Smooth muscle cell (in vitro differentiated cells): ENCODE measurements at regions not wholly inside any gene's neighbourhood (a gene's known extent, or its start where the extent isn't known, plus 50 kb on each side); places are given as distances from the start of the nearest gene placed in this dataset.

ENCODE experiments used
- DNase-seq: peaks from one replicate; lab custom pipeline; 2025; ENCODE audit not compliant: unreplicated experiment; lab: John Stamatoyannopoulos, UW
- H2AFZ ChIP-seq: fragments of 200-600 bp; sonication (generic); 2 replicates; pipeline ENCODE4 v1.6.0; 2016; ENCODE audit warnings: antibody characterized with exemption, low read depth, mild to moderate bottlenecking
- H3F3A ChIP-seq: fragments of 200-600 bp; sonication (generic); 2 replicates; pipeline ENCODE4 v1.6.0; 2017; ENCODE audit warnings: antibody characterized with exemption, low read depth
- H3K27ac ChIP-seq: fragments of 200-600 bp; sonication (generic); 2 replicates; pipeline ENCODE4 v1.5.1; 2016; ENCODE audit warnings: low read depth, mild to moderate bottlenecking
- H3K27me3 ChIP-seq: fragments of 200-600 bp; sonication (generic); 2 replicates; pipeline ENCODE4 v1.6.1; 2016; ENCODE audit warnings: low read depth, mild to moderate bottlenecking
- H3K36me3 ChIP-seq: fragments of 200-600 bp; sonication (generic); 2 replicates; pipeline ENCODE4 v1.5.1; 2016; ENCODE audit warnings: low read depth
- H3K4me1 ChIP-seq: fragments of 200-600 bp; sonication (generic); 2 replicates; pipeline ENCODE4 v1.5.1; 2016; ENCODE audit warnings: low read depth
- H3K4me2 ChIP-seq: fragments of 200-600 bp; sonication (generic); 2 replicates; pipeline ENCODE4 v1.6.0; 2016; ENCODE audit warnings: mild to moderate bottlenecking
- H3K4me3 ChIP-seq: fragments of 200-600 bp; sonication (generic); 2 replicates; pipeline ENCODE4 v1.5.1; 2016; ENCODE audit warnings: mild to moderate bottlenecking
- H3K79me2 ChIP-seq: fragments of 200-600 bp; sonication (generic); 2 replicates; pipeline ENCODE4 v1.6.0; 2016; ENCODE audit warnings: low read depth, mild to moderate bottlenecking
- H3K9ac ChIP-seq: fragments of 200-600 bp; sonication (generic); 2 replicates; pipeline ENCODE4 v1.6.0; 2016; ENCODE audit warnings: low read depth
- H3K9me3 ChIP-seq: fragments of 200-600 bp; sonication (generic); replicated peaks from 2 replicates; pipeline ENCODE4 v1.5.1; 2016; ENCODE audit warnings: low read depth
- H4K20me1 ChIP-seq: fragments of 200-600 bp; sonication (generic); 2 replicates; pipeline ENCODE4 v1.6.0; 2016; ENCODE audit warnings: low read depth
- CTCF ChIP-seq: fragments of 200-600 bp; sonication (generic); IDR thresholded peaks from 2 replicates; pipeline ENCODE4 v1.5.1; 2017; ENCODE audit warnings: borderline replicate concordance, mild to moderate bottlenecking, antibody characterized with exemption; ENCODE audit not compliant: insufficient read depth, poor library complexity, severe bottlenecking
- WGBS: methylation state at CpG from one replicate; pipeline ENCODE4 v1.1.7; 2016; ENCODE audit warnings: low lambda C conversion rate; 5-methylcytosine and 5-hydroxymethylcytosine counted together

GRCh38 chr3:6351752-6352151, 509.2 kb upstream of the GRM7 start:
- Histone ChIP-seq H3F3A (no peaks in the 10 kb centered on the region), H3K27ac (no peak overlapping the region), H3K4me1 (no peaks in the 10 kb centered on the region), H3K4me3 (no peak overlapping the region), H3K9ac (no peak overlapping the region), H3K79me2 (no peaks in the 10 kb centered on the region), H3K27me3 (no peaks in the 10 kb centered on the region), H3K4me2 (no peak overlapping the region), H2AFZ (no peak overlapping the region), H3K36me3 (no peaks in the 10 kb centered on the region), H3K9me3 (no peaks in the 10 kb centered on the region), H4K20me1 (no peaks in the 10 kb centered on the region)
- no peak for DNase-seq
- WGBS = 56% methylated on average over 3 of the region's 3 CpGs
- no peak for TF ChIP-seq CTCF

GRCh38 chr3:6354653-6355052, 506.3 kb upstream of the GRM7 start:
- Histone ChIP-seq H3K9ac (no peak overlapping the region), H3F3A (no peaks in the 10 kb centered on the region), H3K4me2 (no peak overlapping the region), H3K9me3 (no peaks in the 10 kb centered on the region), H3K79me2 (no peaks in the 10 kb centered on the region), H3K27ac (no peak overlapping the region), H4K20me1 (no peaks in the 10 kb centered on the region), H3K36me3 (no peaks in the 10 kb centered on the region), H3K4me1 (no peaks in the 10 kb centered on the region), H3K4me3 (no peak overlapping the region), H3K27me3 (no peaks in the 10 kb centered on the region), H2AFZ (no peak overlapping the region)
- DNase-seq = no peak
- no peak for TF ChIP-seq CTCF
- WGBS = 67% methylated on average over 1 of the region's 1 CpG

- Histone ChIP-seq H3K4me2 (no peak overlapping the region), H2AFZ (no peak overlapping the region), H3K27ac (no peak overlapping the region), H3K4me3 (no peak overlapping the region), H4K20me1 (no peaks in the 10 kb centered on the region), H3F3A (no peaks in the 10 kb centered on the region), H3K36me3 (no peaks in the 10 kb centered on the region), H3K9me3 (no peaks in the 10 kb centered on the region), H3K79me2 (no peaks in the 10 kb centered on the region), H3K4me1 (no peaks in the 10 kb centered on the region), H3K27me3 (no peaks in the 10 kb centered on the region), H3K9ac (no peak overlapping the region)
- no peak for TF ChIP-seq CTCF
- WGBS = 86% methylated on average over 4 of the region's 4 CpGs
- DNase-seq = no peak
Measured at GRCh38 chr3:6362406-6362805, 498.5 kb upstream of the GRM7 start.

GRCh38 chr3:6367171-6367570, 493.7 kb upstream of the GRM7 start:
- TF ChIP-seq CTCF = no peak
- H3K9ac ChIP-seq = no peak overlapping the region
- H3K4me1 ChIP-seq = no peaks in the 10 kb centered on the region
- H3K27me3 ChIP-seq = no peaks in the 10 kb centered on the region
- H3K27ac ChIP-seq = no peak overlapping the region
- H3K4me2 ChIP-seq = no peak overlapping the region
- DNase-seq = no peak
- no peak overlapping the region for H3K4me3 ChIP-seq
- H2AFZ ChIP-seq = no peak overlapping the region
- no peaks in the 10 kb centered on the region for H3F3A ChIP-seq
- H4K20me1 ChIP-seq = no peaks in the 10 kb centered on the region
- H3K9me3 ChIP-seq = no peaks in the 10 kb centered on the region
- 53% methylated on average over 2 of the region's 2 CpGs for WGBS
- no peaks in the 10 kb centered on the region for H3K79me2 ChIP-seq
- H3K36me3 ChIP-seq = no peaks in the 10 kb centered on the region
